Liver (tissue), 3 donors: ENCODE measurements at regions not wholly inside any gene's neighbourhood (a gene's known extent, or its start where the extent isn't known, plus 50 kb on each side); places are given as distances from the start of the nearest gene placed in this dataset.

Source experiments
- EGR1 ChIP-seq, 2 donors: IDR thresholded peaks; 2 replicates each; pipeline ENCODE4 v1.6.1; 2016 to 2018; ENCODE audit warnings: antibody characterized with exemption in 2 of 2, low read depth in 2 of 2
- FOXA2 ChIP-seq: IDR thresholded peaks from 2 replicates; pipeline ENCODE4 v1.6.1; 2016; ENCODE audit warnings: antibody characterized with exemption
- HNF4G ChIP-seq: IDR thresholded peaks from 2 replicates; pipeline ENCODE4 v1.6.1; 2016; ENCODE audit warnings: antibody characterized with exemption
- TF ChIP-seq, protein P1 (sequence below): fragments of 150-350 bp; IDR thresholded peaks from 2 replicates; pipeline ENCODE4 v1.5.1; 2017; ENCODE audit warnings: improper control_type of control experiment, low read depth, low read length; ENCODE audit not compliant: missing input control
- TF ChIP-seq, protein P2 (sequence below): IDR thresholded peaks from 2 replicates; pipeline ENCODE4 v1.6.1; 2016; ENCODE audit warnings: antibody characterized with exemption
- TF ChIP-seq, protein P3 (sequence below): IDR thresholded peaks from 2 replicates; pipeline ENCODE4 v1.6.1; 2016; ENCODE audit warnings: antibody characterized with exemption
- donor health status: healthy.
- donor health status: healthy.

DNA sequence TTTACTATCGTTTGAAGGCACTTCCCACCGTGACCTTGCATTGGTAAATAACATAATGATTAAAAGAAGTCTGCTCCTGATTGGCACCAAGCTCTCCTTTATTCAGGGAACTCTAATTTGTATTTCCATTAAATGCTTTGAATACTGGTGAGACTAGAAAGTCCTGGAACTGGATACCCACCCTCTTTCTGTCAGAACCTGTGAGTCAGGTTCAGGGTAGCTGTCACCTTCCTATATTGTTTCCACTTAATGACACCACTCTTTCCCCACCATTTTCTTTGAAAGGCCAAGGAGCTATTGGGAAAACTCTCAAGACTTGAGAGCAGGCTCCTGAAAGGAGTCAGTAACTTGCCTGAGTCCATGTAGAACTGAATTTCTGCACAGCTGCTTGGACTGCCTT is 55.9 kb upstream of the RASSF6 start:
- TF ChIP-seq FOXA2: no peak
- TF ChIP-seq, protein P1, sequence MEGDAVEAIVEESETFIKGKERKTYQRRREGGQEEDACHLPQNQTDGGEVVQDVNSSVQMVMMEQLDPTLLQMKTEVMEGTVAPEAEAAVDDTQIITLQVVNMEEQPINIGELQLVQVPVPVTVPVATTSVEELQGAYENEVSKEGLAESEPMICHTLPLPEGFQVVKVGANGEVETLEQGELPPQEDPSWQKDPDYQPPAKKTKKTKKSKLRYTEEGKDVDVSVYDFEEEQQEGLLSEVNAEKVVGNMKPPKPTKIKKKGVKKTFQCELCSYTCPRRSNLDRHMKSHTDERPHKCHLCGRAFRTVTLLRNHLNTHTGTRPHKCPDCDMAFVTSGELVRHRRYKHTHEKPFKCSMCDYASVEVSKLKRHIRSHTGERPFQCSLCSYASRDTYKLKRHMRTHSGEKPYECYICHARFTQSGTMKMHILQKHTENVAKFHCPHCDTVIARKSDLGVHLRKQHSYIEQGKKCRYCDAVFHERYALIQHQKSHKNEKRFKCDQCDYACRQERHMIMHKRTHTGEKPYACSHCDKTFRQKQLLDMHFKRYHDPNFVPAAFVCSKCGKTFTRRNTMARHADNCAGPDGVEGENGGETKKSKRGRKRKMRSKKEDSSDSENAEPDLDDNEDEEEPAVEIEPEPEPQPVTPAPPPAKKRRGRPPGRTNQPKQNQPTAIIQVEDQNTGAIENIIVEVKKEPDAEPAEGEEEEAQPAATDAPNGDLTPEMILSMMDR: no peak
- TF ChIP-seq, protein P2, sequence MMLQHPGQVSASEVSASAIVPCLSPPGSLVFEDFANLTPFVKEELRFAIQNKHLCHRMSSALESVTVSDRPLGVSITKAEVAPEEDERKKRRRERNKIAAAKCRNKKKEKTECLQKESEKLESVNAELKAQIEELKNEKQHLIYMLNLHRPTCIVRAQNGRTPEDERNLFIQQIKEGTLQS: no peak
- TF ChIP-seq EGR1 (IDR thresholded peaks at IDR 0.05; ENCODE audit: low read depth in 2 of 2): no peak
- no peak for TF ChIP-seq HNF4G
- TF ChIP-seq, protein P3, sequence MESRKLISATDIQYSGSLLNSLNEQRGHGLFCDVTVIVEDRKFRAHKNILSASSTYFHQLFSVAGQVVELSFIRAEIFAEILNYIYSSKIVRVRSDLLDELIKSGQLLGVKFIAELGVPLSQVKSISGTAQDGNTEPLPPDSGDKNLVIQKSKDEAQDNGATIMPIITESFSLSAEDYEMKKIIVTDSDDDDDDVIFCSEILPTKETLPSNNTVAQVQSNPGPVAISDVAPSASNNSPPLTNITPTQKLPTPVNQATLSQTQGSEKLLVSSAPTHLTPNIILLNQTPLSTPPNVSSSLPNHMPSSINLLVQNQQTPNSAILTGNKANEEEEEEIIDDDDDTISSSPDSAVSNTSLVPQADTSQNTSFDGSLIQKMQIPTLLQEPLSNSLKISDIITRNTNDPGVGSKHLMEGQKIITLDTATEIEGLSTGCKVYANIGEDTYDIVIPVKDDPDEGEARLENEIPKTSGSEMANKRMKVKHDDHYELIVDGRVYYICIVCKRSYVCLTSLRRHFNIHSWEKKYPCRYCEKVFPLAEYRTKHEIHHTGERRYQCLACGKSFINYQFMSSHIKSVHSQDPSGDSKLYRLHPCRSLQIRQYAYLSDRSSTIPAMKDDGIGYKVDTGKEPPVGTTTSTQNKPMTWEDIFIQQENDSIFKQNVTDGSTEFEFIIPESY: no peak
